Nephron progenitor cell (in vitro differentiated cells): ENCODE measurements at regions not wholly inside any gene's neighbourhood (a gene's known extent, or its start where the extent isn't known, plus 50 kb on each side); places are given as distances from the start of the nearest gene placed in this dataset.
A peak's percentile ranks its signal among the peaks of the same experiment; 100 is the strongest.

Source experiments
- DNase-seq: peaks from one replicate; pipeline ENCODE4 v3.0.0; 2021
- H3K27ac Mint-ChIP-seq: 2 replicates; pipeline ENCODE4 v1.8.0; 2021; ENCODE audit warnings: mild to moderate bottlenecking, moderate library complexity, mixed read lengths
- H3K27me3 Mint-ChIP-seq: 2 replicates; pipeline ENCODE4 v1.8.0; 2021; ENCODE audit warnings: mild to moderate bottlenecking, low read depth, mixed read lengths; ENCODE audit not compliant: poor library complexity
- H3K36me3 Mint-ChIP-seq: 2 replicates; pipeline ENCODE4 v1.8.0; 2021; ENCODE audit warnings: low read depth, mixed read lengths
- H3K4me1 Mint-ChIP-seq: 2 replicates; pipeline ENCODE4 v1.8.0; 2021; ENCODE audit warnings: mixed read lengths
- H3K4me3 Mint-ChIP-seq: 2 replicates; pipeline ENCODE4 v1.8.0; 2021; ENCODE audit warnings: mild to moderate bottlenecking, moderate library complexity, mixed read lengths
- H3K9me3 Mint-ChIP-seq: 2 replicates; pipeline ENCODE4 v1.8.0; 2021; ENCODE audit warnings: mild to moderate bottlenecking, moderate library complexity, mixed read lengths
- CTCF ChIP-seq: fragments of 200-600 bp; sonication (generic); IDR thresholded peaks from 2 replicates; pipeline ENCODE4 v1.5.0; 2021; ENCODE audit warnings: antibody characterized with exemption

DNA sequence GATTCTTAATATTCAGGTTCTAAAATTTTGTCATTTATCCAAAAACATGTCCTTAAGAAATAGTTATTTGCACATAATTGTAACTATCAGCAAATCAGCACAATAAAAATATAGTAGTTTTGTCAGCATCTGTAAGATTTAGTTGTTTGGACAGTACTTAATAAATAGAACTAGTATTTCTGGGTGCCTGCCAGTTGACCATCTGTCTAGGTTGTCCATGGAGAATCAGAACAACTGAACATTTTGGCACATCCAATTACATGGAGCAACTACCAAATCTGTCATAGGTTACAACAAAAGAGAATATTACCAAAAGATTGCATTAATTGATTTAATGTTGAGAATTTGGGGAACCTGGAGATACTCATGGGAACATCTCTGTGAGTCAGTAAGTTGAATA lies 305.5 kb upstream of the TACR3 start:
- Mint-ChIP-seq H3K4me1 (no peaks in the 10 kb centered on the region), H3K27ac (no peak overlapping the region), H3K36me3 (no peaks in the 10 kb centered on the region), H3K4me3 (no peak overlapping the region), H3K9me3 (no peaks in the 10 kb centered on the region), H3K27me3 (no peaks in the 10 kb centered on the region)
- no peak for TF ChIP-seq CTCF
- no peak for DNase-seq

- H3K4me3 Mint-ChIP-seq, result no peak overlapping the region
- no peaks in the 10 kb centered on the region for H3K36me3 Mint-ChIP-seq
- H3K27me3 Mint-ChIP-seq, result no peaks in the 10 kb centered on the region
- DNase-seq, result no peak
- H3K9me3 Mint-ChIP-seq, result no peaks in the 10 kb centered on the region
- H3K4me1 Mint-ChIP-seq, result no peaks in the 10 kb centered on the region
- no peak for TF ChIP-seq CTCF
- H3K27ac Mint-ChIP-seq, result no peak overlapping the region
Measured at GRCh38 chr4:104022831-104023230, 303.0 kb upstream of the TACR3 start.

DNA sequence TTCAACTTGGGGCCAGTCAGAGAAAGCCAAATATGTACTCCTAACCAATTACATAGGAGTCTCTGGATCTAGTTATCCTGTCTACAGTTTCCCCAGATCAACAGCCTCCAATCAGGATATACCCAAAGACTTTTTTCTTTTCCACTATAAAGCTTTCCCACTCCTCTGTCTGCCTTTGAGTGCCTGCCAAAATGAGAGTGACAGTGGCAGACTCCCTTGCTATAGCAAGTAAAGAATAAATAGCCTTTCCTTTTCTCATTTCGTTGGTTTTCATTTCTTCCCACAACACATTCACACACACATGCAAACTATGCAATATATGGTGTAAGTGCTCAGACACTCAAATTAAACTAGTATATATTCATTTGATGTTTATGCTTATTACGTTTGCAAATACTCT lies 302.4 kb upstream of the TACR3 start:
- H3K36me3 Mint-ChIP-seq, result no peaks in the 10 kb centered on the region
- DNase-seq, result no peak
- H3K4me3 Mint-ChIP-seq, result no peak overlapping the region
- H3K4me1 Mint-ChIP-seq, result no peaks in the 10 kb centered on the region
- no peaks in the 10 kb centered on the region for H3K27me3 Mint-ChIP-seq
- no peaks in the 10 kb centered on the region for H3K9me3 Mint-ChIP-seq
- TF ChIP-seq CTCF, result no peak
- H3K27ac Mint-ChIP-seq, result no peak overlapping the region

GRCh38 chr4:104020641-104021040 lies 300.9 kb upstream of the TACR3 start:
- Mint-ChIP-seq H3K27ac (no peak overlapping the region), H3K27me3 (no peaks in the 10 kb centered on the region), H3K4me3 (no peak overlapping the region), H3K36me3 (no peaks in the 10 kb centered on the region), H3K4me1 (no peaks in the 10 kb centered on the region), H3K9me3 (no peaks in the 10 kb centered on the region)
- DNase-seq, result no peak
- TF ChIP-seq CTCF, result no peak

DNA sequence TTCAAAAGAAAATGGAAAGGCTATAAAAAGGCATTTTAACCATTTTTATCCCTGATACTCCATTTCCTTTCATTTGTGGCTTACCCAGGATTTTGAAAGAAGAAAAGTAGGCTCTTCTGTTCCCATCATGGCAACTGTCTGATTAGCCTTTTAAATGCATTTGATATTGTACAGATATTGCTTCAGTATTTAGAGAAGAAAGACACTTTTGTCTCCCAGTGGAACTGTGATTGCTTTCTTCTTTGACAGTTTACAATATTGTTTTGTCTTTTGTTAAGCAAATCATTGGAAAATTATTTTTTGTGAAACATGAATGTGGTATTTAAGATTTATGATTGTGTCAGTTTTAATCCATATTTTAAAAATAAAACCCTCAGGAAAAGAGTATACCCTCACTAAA lies 297.4 kb upstream of the TACR3 start:
- Mint-ChIP-seq H3K27me3 (no peaks in the 10 kb centered on the region), H3K4me3 (no peak overlapping the region), H3K27ac (no peak overlapping the region), H3K9me3 (no peaks in the 10 kb centered on the region), H3K4me1 (no peaks in the 10 kb centered on the region), H3K36me3 (no peaks in the 10 kb centered on the region)
- DNase-seq, result no peak
- TF ChIP-seq CTCF, result no peak

DNA sequence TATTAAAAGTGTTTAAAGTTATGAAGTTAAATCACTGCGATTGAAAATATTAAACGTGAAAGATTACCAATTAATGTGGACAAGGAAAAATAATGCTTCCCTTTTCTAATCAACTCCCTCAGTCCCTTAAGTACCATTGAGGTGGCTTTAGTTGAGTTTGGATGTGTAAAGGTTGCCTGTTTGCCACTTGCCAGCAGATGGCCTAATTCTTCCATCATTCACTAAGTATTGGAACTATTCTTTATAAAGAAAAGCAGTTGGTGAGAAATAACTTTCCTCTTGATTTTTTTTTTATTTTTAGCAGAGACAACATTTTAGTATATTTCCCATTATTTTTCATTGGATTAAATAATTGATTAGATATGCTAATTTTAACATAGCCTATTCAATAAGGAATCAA lies 295.9 kb upstream of the TACR3 start:
- no peaks in the 10 kb centered on the region for H3K27me3 Mint-ChIP-seq
- H3K27ac Mint-ChIP-seq, result no peak overlapping the region
- no peak overlapping the region for H3K4me3 Mint-ChIP-seq
- DNase-seq, result no peak
- H3K4me1 Mint-ChIP-seq, result no peaks in the 10 kb centered on the region
- H3K36me3 Mint-ChIP-seq, result no peaks in the 10 kb centered on the region
- peak; percentile 51 for TF ChIP-seq CTCF
- no peaks in the 10 kb centered on the region for H3K9me3 Mint-ChIP-seq
